Liver (tissue), 8 donors: ENCODE measurements at regions not wholly inside any gene's neighbourhood (a gene's known extent, or its start where the extent isn't known, plus 50 kb on each side); places are given as distances from the start of the nearest gene placed in this dataset.

ENCODE experiments used
- DNase-seq: peaks from one replicate; pipeline ENCODE4 v3.0.0-alpha.2; 2017; ENCODE audit warnings: low spot score
- H3K27ac ChIP-seq, 2 donors: one replicate each; pipeline ENCODE4 v1.7.0; 2013; ENCODE audit warnings: inconsistent platforms in 2 of 2, low read length in 2 of 2, control low read depth in 1 of 2, low read depth in 1 of 2, mild to moderate bottlenecking in 1 of 2
- H3K27me3 ChIP-seq, 4 donors: one replicate each; pipeline versions ENCODE4 v1.6.1 to v1.7.0; 2013; ENCODE audit warnings: low read length in 3 of 4, inconsistent platforms in 1 of 4, mild to moderate bottlenecking in 1 of 4, moderate library complexity in 1 of 4; ENCODE audit not compliant: control insufficient read depth in 4 of 4, insufficient read depth in 4 of 4
- H3K36me3 ChIP-seq, 4 donors: one replicate each; pipeline versions ENCODE4 v1.6.1 to v1.7.0; 2013; ENCODE audit warnings: low read length in 3 of 4, mild to moderate bottlenecking in 3 of 4, low read depth in 1 of 4, moderate library complexity in 1 of 4; ENCODE audit not compliant: control insufficient read depth in 4 of 4, insufficient read depth in 3 of 4
- H3K4me1 ChIP-seq, 4 donors: one replicate each; pipeline versions ENCODE4 v1.6.1 to v1.7.0; 2013; ENCODE audit warnings: low read length in 3 of 4, mild to moderate bottlenecking in 3 of 4, moderate library complexity in 1 of 4; ENCODE audit not compliant: control insufficient read depth in 4 of 4, insufficient read depth in 4 of 4
- H3K4me3 ChIP-seq, 3 donors: one replicate each; pipeline versions ENCODE4 v1.6.1 to v1.7.0; 2013; ENCODE audit warnings: low read length in 3 of 3, control low read depth in 1 of 3, low read depth in 1 of 3, mild to moderate bottlenecking in 1 of 3
- H3K9ac ChIP-seq, 2 donors: one replicate each; pipeline ENCODE4 v1.7.0; 2013; ENCODE audit warnings: low read length in 2 of 2, mild to moderate bottlenecking in 2 of 2, moderate library complexity in 2 of 2, control low read depth in 1 of 2, low read depth in 1 of 2
- H3K9me3 ChIP-seq, 4 donors: one replicate each; pipeline versions ENCODE4 v1.6.1 to v1.7.0; 2013; ENCODE audit warnings: low read length in 3 of 4; ENCODE audit not compliant: control insufficient read depth in 4 of 4
- EGR1 ChIP-seq, 2 donors: IDR thresholded peaks; 2 replicates each; pipeline ENCODE4 v1.6.1; 2016 to 2018; ENCODE audit warnings: antibody characterized with exemption in 2 of 2, low read depth in 2 of 2
- FOXA1 ChIP-seq: IDR thresholded peaks from 2 replicates; pipeline ENCODE4 v1.6.1; 2016; ENCODE audit warnings: antibody characterized with exemption
- FOXA2 ChIP-seq: IDR thresholded peaks from 2 replicates; pipeline ENCODE4 v1.6.1; 2016; ENCODE audit warnings: antibody characterized with exemption
- GABPA ChIP-seq, 2 donors: IDR thresholded peaks in 1 of 2; conservative IDR thresholded peaks in 1 of 2; 2 replicates each; pipeline ENCODE4 v1.6.1; 2016; ENCODE audit warnings: antibody characterized with exemption in 2 of 2, mild to moderate bottlenecking in 1 of 2, moderate library complexity in 1 of 2
- HNF4A ChIP-seq, 2 donors: conservative IDR thresholded peaks; 2 replicates each; pipeline ENCODE4 v1.6.1; 2016; ENCODE audit warnings: antibody characterized with exemption in 2 of 2, mild to moderate bottlenecking in 2 of 2
- HNF4G ChIP-seq: IDR thresholded peaks from 2 replicates; pipeline ENCODE4 v1.6.1; 2016; ENCODE audit warnings: antibody characterized with exemption
- JUND ChIP-seq, 2 donors: IDR thresholded peaks; 2 replicates each; pipeline ENCODE4 v1.6.1; 2016; ENCODE audit warnings: antibody characterized with exemption in 2 of 2
- NR2F2 ChIP-seq: IDR thresholded peaks from 2 replicates; pipeline ENCODE4 v1.6.1; 2016; ENCODE audit warnings: antibody characterized with exemption
- RAD21 ChIP-seq, 2 donors: IDR thresholded peaks; 2 replicates each; pipeline ENCODE4 v1.6.1; 2016; ENCODE audit warnings: antibody characterized with exemption in 2 of 2, mild to moderate bottlenecking in 2 of 2
- RXRA ChIP-seq, 2 donors: IDR thresholded peaks; 2 replicates each; pipeline ENCODE4 v1.6.1; 2017 to 2018; ENCODE audit warnings: antibody characterized with exemption in 2 of 2, mild to moderate bottlenecking in 1 of 2
- SP1 ChIP-seq: IDR thresholded peaks from 2 replicates; pipeline ENCODE4 v1.6.1; 2018; ENCODE audit warnings: antibody characterized with exemption, mild to moderate bottlenecking
- TAF1 ChIP-seq: conservative IDR thresholded peaks from 2 replicates; pipeline ENCODE4 v1.6.1; 2016; ENCODE audit warnings: antibody characterized with exemption, mild to moderate bottlenecking
- YY1 ChIP-seq: IDR thresholded peaks from 2 replicates; pipeline ENCODE4 v1.6.1; 2016; ENCODE audit warnings: antibody characterized with exemption, mild to moderate bottlenecking
- ZBTB33 ChIP-seq: IDR thresholded peaks from 2 replicates; pipeline ENCODE4 v1.6.1; 2016; ENCODE audit warnings: antibody characterized with exemption
- WGBS: extraction: QIAGEN DNeasy Blood & Tissue Kit; methylation state at CpG from one replicate; pipeline ENCODE4 v1.1.7; 2013; 5-methylcytosine and 5-hydroxymethylcytosine counted together
- TF ChIP-seq, protein P1 (sequence below): IDR thresholded peaks from 2 replicates; pipeline ENCODE4 v1.6.1; 2016; ENCODE audit warnings: antibody characterized with exemption, mild to moderate bottlenecking
- TF ChIP-seq, protein P2 (sequence below): IDR thresholded peaks from 2 replicates; pipeline ENCODE4 v1.6.1; 2016; ENCODE audit warnings: antibody characterized with exemption
- TF ChIP-seq, protein P3 (sequence below): fragments of 150-350 bp; IDR thresholded peaks from 2 replicates; pipeline ENCODE4 v1.5.1; 2017; ENCODE audit warnings: improper control_type of control experiment, low read depth, low read length; ENCODE audit not compliant: missing input control
- donor health status: healthy.
- donor health status: healthy.
- donor health status: healthy.
- donor health status: healthy.
- donor health status: healthy.

DNA sequence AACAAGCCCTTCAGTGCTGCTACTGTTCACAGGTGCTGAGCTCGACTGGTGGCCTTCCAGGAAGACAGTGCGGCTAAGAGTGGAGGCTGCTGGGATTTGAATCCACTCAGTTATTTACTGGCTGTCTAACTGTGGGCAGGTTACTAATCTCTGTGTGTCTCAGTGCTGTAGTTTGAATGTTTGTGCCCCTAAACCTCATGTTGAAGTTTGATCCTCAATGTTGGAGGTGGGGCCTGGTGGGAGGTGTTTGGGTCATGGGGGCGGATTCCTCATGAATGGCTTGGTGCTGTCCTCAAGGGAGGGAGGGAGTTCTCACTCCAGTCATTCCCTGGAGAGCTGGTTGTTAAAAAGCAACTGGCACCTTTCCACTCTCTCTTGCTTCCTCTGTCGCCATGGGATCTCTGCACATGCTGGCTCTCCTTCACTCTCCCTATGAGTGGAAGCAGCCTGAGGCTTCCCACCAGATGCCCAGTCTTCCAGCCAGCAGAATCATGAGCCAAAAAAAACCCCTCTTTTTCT is 334.8 kb downstream of the RPS6KC1 start (continued):
- TF ChIP-seq, protein P1, sequence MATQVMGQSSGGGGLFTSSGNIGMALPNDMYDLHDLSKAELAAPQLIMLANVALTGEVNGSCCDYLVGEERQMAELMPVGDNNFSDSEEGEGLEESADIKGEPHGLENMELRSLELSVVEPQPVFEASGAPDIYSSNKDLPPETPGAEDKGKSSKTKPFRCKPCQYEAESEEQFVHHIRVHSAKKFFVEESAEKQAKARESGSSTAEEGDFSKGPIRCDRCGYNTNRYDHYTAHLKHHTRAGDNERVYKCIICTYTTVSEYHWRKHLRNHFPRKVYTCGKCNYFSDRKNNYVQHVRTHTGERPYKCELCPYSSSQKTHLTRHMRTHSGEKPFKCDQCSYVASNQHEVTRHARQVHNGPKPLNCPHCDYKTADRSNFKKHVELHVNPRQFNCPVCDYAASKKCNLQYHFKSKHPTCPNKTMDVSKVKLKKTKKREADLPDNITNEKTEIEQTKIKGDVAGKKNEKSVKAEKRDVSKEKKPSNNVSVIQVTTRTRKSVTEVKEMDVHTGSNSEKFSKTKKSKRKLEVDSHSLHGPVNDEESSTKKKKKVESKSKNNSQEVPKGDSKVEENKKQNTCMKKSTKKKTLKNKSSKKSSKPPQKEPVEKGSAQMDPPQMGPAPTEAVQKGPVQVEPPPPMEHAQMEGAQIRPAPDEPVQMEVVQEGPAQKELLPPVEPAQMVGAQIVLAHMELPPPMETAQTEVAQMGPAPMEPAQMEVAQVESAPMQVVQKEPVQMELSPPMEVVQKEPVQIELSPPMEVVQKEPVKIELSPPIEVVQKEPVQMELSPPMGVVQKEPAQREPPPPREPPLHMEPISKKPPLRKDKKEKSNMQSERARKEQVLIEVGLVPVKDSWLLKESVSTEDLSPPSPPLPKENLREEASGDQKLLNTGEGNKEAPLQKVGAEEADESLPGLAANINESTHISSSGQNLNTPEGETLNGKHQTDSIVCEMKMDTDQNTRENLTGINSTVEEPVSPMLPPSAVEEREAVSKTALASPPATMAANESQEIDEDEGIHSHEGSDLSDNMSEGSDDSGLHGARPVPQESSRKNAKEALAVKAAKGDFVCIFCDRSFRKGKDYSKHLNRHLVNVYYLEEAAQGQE: no peak
- TF ChIP-seq YY1: no peak

GRCh38 chr1:213387380-213388015 is 336.5 kb downstream of the RPS6KC1 start:
- no peak for TF ChIP-seq JUND (IDR thresholded peaks at IDR 0.05)
- H3K4me3 ChIP-seq: no peak overlapping the region
- no peaks in the 10 kb centered on the region for H3K4me1 ChIP-seq
- H3K9ac ChIP-seq: no peak overlapping the region
- H3K27me3 ChIP-seq: no peaks in the 10 kb centered on the region
- no peak for DNase-seq
- no peak overlapping the region for H3K27ac ChIP-seq
- WGBS: 71% methylated on average over 1 of the region's 1 CpG
- no peaks in the 10 kb centered on the region for H3K36me3 ChIP-seq
- no peaks in the 10 kb centered on the region for H3K9me3 ChIP-seq

DNA sequence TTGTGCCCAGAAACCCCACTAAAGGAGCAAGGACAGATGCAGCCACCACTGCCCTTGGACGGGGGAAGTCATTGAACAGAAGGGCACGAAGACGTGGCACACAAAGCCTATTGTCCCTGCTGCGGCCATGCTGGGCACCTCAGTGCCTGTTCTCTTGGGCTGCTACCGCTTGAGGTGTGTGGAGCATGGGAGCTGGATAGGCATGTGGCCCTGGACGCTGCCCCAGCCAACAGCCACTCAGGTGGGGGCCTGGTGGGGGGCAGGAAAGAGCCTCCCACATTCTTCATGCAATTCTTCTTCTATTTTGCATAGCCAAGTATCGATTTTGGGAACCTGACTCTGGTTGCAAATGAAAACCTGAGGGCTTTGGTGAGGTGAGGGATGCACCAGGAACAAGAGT is 337.2 kb downstream of the RPS6KC1 start:
- H3K4me1 ChIP-seq: no peaks in the 10 kb centered on the region

More for the DNA sequence above, 337.2 kb downstream of the RPS6KC1 start:
- H3K27me3 ChIP-seq: no peaks in the 10 kb centered on the region
- H3K4me3 ChIP-seq: no peak overlapping the region
- H3K9ac ChIP-seq: no peak overlapping the region
- DNase-seq: no peak
- 89% methylated on average over 7 of the region's 7 CpGs for WGBS
- H3K36me3 ChIP-seq: no peaks in the 10 kb centered on the region
- H3K9me3 ChIP-seq: no peaks in the 10 kb centered on the region
- no peak overlapping the region for H3K27ac ChIP-seq
- TF ChIP-seq EGR1 (IDR thresholded peaks at IDR 0.05; ENCODE audit: low read depth in 2 of 2) (no peak), FOXA2 (no peak), HNF4G (no peak), HNF4A (conservative IDR thresholded peaks at IDR 0.05) (no peak), TAF1 (no peak), RAD21 (IDR thresholded peaks at IDR 0.05) (no peak), RXRA (IDR thresholded peaks at IDR 0.05) (no peak), SP1 (no peak), FOXA1 (no peak), NR2F2 (no peak), ZBTB33 (no peak), YY1 (no peak), GABPA (IDR thresholded peaks at IDR 0.05 in 1 of 2, conservative IDR thresholded peaks at IDR 0.05 in 1 of 2) (no peak)
- TF ChIP-seq, protein P2, sequence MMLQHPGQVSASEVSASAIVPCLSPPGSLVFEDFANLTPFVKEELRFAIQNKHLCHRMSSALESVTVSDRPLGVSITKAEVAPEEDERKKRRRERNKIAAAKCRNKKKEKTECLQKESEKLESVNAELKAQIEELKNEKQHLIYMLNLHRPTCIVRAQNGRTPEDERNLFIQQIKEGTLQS: no peak
- TF ChIP-seq, protein P1: no peak
- TF ChIP-seq, protein P3, sequence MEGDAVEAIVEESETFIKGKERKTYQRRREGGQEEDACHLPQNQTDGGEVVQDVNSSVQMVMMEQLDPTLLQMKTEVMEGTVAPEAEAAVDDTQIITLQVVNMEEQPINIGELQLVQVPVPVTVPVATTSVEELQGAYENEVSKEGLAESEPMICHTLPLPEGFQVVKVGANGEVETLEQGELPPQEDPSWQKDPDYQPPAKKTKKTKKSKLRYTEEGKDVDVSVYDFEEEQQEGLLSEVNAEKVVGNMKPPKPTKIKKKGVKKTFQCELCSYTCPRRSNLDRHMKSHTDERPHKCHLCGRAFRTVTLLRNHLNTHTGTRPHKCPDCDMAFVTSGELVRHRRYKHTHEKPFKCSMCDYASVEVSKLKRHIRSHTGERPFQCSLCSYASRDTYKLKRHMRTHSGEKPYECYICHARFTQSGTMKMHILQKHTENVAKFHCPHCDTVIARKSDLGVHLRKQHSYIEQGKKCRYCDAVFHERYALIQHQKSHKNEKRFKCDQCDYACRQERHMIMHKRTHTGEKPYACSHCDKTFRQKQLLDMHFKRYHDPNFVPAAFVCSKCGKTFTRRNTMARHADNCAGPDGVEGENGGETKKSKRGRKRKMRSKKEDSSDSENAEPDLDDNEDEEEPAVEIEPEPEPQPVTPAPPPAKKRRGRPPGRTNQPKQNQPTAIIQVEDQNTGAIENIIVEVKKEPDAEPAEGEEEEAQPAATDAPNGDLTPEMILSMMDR: no peak
